ENCODE measurements at regions not wholly inside any gene's neighbourhood (a gene's known extent, or its start where the extent isn't known, plus 50 kb on each side); places are given as distances from the start of the nearest gene placed in this dataset.

DNA sequence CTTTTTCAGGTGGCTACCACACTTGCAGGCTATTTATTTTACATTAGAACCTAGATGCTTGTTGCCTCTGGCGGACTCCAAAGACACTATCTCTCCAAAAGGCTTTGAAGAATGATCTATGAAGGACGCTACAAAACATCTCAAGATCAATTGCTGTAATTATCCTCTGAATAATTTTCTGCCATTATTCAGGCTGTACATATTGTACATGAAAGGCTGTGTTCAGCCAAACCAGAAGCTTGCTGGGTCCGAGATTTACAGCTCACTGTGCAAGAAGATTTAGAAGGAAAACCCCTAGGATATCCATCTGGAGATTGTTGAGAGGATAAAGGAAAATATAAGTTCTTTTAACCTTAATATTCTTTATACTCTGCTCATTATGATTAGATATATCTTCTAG, 523.6 kb upstream of the PLXNA2 start:
- TF ChIP-seq, protein P1, sequence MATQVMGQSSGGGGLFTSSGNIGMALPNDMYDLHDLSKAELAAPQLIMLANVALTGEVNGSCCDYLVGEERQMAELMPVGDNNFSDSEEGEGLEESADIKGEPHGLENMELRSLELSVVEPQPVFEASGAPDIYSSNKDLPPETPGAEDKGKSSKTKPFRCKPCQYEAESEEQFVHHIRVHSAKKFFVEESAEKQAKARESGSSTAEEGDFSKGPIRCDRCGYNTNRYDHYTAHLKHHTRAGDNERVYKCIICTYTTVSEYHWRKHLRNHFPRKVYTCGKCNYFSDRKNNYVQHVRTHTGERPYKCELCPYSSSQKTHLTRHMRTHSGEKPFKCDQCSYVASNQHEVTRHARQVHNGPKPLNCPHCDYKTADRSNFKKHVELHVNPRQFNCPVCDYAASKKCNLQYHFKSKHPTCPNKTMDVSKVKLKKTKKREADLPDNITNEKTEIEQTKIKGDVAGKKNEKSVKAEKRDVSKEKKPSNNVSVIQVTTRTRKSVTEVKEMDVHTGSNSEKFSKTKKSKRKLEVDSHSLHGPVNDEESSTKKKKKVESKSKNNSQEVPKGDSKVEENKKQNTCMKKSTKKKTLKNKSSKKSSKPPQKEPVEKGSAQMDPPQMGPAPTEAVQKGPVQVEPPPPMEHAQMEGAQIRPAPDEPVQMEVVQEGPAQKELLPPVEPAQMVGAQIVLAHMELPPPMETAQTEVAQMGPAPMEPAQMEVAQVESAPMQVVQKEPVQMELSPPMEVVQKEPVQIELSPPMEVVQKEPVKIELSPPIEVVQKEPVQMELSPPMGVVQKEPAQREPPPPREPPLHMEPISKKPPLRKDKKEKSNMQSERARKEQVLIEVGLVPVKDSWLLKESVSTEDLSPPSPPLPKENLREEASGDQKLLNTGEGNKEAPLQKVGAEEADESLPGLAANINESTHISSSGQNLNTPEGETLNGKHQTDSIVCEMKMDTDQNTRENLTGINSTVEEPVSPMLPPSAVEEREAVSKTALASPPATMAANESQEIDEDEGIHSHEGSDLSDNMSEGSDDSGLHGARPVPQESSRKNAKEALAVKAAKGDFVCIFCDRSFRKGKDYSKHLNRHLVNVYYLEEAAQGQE (IDR thresholded peaks at IDR 0.05; ENCODE audit: insufficient read depth in 1 of 2, low read depth in 2 of 2, low read length in 2 of 2): no peak
- TF ChIP-seq TAF1 (IDR thresholded peaks at IDR 0.05; ENCODE audit: borderline replicate concordance, insufficient read depth, low read length) (no peak), POLR2AphosphoS5 (IDR thresholded peaks at IDR 0.05; ENCODE audit: low read depth, low read length) (no peak), SIN3A (IDR thresholded peaks at IDR 0.05; ENCODE audit: borderline replicate concordance, insufficient read depth, low read length) (no peak)

All from PFSK-1 (cell line).